Esophagus mucosa (tissue), 1 donor: ENCODE measurements at regions not wholly inside any gene's neighbourhood (a gene's known extent, or its start where the extent isn't known, plus 50 kb on each side); places are given as distances from the start of the nearest gene placed in this dataset.
"Not testable (repeated sequence)": the region's sequence is repeated elsewhere in the genome, so short reads cannot be mapped to it uniquely, and the experiment has no call there.

Experiments used
- ATAC-seq: fragments of 200-7000 bp; cut with Tn5 transposase; one replicate; pipeline ENCODE4 v1.9.1; 2020
- donor health status: DM: yes; HTN: yes; CAD: no.

- ATAC-seq, result no peak
These were observed 144.8 kb upstream of the SETMAR start for GRCh38 chr3:4158329-4158728.

- no peak for ATAC-seq
These were observed 141.1 kb upstream of the SETMAR start for GRCh38 chr3:4162096-4162495.

- ATAC-seq, result no peak
These were observed 140.2 kb upstream of the SETMAR start for GRCh38 chr3:4163011-4163410.

GRCh38 chr3:4166540-4166939 is 136.6 kb upstream of the SETMAR start:
- ATAC-seq, result no peak

- ATAC-seq, result not testable (repeated sequence)
These were observed 135.9 kb upstream of the SETMAR start for GRCh38 chr3:4167230-4167629.

GRCh38 chr3:4174791-4175190 is 128.4 kb upstream of the SETMAR start:
- no peak for ATAC-seq

GRCh38 chr3:4191971-4192370 is 111.2 kb upstream of the SETMAR start:
- ATAC-seq, result no peak

- no peak for ATAC-seq
These were observed 108.2 kb upstream of the SETMAR start for GRCh38 chr3:4195006-4195405.

GRCh38 chr3:4196506-4197147 is 106.5 kb upstream of the SETMAR start:
- no peak for ATAC-seq

GRCh38 chr3:4197670-4198069 is 105.5 kb upstream of the SETMAR start:
- no peak for ATAC-seq

GRCh38 chr3:4198491-4198890 is 104.7 kb upstream of the SETMAR start:
- no peak for ATAC-seq

GRCh38 chr3:4204776-4205175 is 98.4 kb upstream of the SETMAR start:
- not testable (repeated sequence) for ATAC-seq

- no peak for ATAC-seq
These were observed 95.5 kb upstream of the SETMAR start for GRCh38 chr3:4207672-4208071.

GRCh38 chr3:4208556-4208955 is 94.6 kb upstream of the SETMAR start:
- no peak for ATAC-seq

- ATAC-seq, result no peak
These were observed 91.6 kb upstream of the SETMAR start for GRCh38 chr3:4211610-4212009.

GRCh38 chr3:4213420-4213819 is 89.7 kb upstream of the SETMAR start:
- not testable (repeated sequence) for ATAC-seq

- ATAC-seq, result not testable (repeated sequence)
These were observed 86.2 kb upstream of the SETMAR start for GRCh38 chr3:4216974-4217373.

GRCh38 chr3:4218456-4219226 is 84.5 kb upstream of the SETMAR start:
- no peak for ATAC-seq

- no peak for ATAC-seq
These were observed 84.0 kb upstream of the SETMAR start for GRCh38 chr3:4219227-4219568.

- no peak for ATAC-seq
These were observed 83.1 kb upstream of the SETMAR start for GRCh38 chr3:4220065-4220464.

GRCh38 chr3:4222574-4223175 is 80.5 kb upstream of the SETMAR start:
- no peak for ATAC-seq

- ATAC-seq, result no peak
These were observed 79.4 kb upstream of the SETMAR start for GRCh38 chr3:4223777-4224176.

- no peak for ATAC-seq
These were observed 78.8 kb upstream of the SETMAR start for GRCh38 chr3:4224331-4224730.

GRCh38 chr3:4225005-4225471 is 78.1 kb upstream of the SETMAR start:
- ATAC-seq, result no peak
